ENCODE measurements at regions not wholly inside any gene's neighbourhood (a gene's known extent, or its start where the extent isn't known, plus 50 kb on each side); places are given as distances from the start of the nearest gene placed in this dataset.

- TF ChIP-seq, protein P1, sequence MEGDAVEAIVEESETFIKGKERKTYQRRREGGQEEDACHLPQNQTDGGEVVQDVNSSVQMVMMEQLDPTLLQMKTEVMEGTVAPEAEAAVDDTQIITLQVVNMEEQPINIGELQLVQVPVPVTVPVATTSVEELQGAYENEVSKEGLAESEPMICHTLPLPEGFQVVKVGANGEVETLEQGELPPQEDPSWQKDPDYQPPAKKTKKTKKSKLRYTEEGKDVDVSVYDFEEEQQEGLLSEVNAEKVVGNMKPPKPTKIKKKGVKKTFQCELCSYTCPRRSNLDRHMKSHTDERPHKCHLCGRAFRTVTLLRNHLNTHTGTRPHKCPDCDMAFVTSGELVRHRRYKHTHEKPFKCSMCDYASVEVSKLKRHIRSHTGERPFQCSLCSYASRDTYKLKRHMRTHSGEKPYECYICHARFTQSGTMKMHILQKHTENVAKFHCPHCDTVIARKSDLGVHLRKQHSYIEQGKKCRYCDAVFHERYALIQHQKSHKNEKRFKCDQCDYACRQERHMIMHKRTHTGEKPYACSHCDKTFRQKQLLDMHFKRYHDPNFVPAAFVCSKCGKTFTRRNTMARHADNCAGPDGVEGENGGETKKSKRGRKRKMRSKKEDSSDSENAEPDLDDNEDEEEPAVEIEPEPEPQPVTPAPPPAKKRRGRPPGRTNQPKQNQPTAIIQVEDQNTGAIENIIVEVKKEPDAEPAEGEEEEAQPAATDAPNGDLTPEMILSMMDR (IDR thresholded peaks at IDR 0.05; ENCODE audit: low read depth, low read length, missing input control): no peak
- TF ChIP-seq TAF1 (conservative IDR thresholded peaks at IDR 0.05): no peak
- no peak for TF ChIP-seq GABPA (IDR thresholded peaks at IDR 0.05 in 1 of 2, conservative IDR thresholded peaks at IDR 0.05 in 1 of 2)
- TF ChIP-seq FOXA1 (IDR thresholded peaks at IDR 0.05): no peak
- TF ChIP-seq, protein P2, sequence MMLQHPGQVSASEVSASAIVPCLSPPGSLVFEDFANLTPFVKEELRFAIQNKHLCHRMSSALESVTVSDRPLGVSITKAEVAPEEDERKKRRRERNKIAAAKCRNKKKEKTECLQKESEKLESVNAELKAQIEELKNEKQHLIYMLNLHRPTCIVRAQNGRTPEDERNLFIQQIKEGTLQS (IDR thresholded peaks at IDR 0.05): no peak
- TF ChIP-seq, protein P3, sequence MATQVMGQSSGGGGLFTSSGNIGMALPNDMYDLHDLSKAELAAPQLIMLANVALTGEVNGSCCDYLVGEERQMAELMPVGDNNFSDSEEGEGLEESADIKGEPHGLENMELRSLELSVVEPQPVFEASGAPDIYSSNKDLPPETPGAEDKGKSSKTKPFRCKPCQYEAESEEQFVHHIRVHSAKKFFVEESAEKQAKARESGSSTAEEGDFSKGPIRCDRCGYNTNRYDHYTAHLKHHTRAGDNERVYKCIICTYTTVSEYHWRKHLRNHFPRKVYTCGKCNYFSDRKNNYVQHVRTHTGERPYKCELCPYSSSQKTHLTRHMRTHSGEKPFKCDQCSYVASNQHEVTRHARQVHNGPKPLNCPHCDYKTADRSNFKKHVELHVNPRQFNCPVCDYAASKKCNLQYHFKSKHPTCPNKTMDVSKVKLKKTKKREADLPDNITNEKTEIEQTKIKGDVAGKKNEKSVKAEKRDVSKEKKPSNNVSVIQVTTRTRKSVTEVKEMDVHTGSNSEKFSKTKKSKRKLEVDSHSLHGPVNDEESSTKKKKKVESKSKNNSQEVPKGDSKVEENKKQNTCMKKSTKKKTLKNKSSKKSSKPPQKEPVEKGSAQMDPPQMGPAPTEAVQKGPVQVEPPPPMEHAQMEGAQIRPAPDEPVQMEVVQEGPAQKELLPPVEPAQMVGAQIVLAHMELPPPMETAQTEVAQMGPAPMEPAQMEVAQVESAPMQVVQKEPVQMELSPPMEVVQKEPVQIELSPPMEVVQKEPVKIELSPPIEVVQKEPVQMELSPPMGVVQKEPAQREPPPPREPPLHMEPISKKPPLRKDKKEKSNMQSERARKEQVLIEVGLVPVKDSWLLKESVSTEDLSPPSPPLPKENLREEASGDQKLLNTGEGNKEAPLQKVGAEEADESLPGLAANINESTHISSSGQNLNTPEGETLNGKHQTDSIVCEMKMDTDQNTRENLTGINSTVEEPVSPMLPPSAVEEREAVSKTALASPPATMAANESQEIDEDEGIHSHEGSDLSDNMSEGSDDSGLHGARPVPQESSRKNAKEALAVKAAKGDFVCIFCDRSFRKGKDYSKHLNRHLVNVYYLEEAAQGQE (IDR thresholded peaks at IDR 0.05): no peak
- TF ChIP-seq, protein P4, sequence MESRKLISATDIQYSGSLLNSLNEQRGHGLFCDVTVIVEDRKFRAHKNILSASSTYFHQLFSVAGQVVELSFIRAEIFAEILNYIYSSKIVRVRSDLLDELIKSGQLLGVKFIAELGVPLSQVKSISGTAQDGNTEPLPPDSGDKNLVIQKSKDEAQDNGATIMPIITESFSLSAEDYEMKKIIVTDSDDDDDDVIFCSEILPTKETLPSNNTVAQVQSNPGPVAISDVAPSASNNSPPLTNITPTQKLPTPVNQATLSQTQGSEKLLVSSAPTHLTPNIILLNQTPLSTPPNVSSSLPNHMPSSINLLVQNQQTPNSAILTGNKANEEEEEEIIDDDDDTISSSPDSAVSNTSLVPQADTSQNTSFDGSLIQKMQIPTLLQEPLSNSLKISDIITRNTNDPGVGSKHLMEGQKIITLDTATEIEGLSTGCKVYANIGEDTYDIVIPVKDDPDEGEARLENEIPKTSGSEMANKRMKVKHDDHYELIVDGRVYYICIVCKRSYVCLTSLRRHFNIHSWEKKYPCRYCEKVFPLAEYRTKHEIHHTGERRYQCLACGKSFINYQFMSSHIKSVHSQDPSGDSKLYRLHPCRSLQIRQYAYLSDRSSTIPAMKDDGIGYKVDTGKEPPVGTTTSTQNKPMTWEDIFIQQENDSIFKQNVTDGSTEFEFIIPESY (IDR thresholded peaks at IDR 0.05): no peak
- TF ChIP-seq JUND (IDR thresholded peaks at IDR 0.05): no peak
- no peak for TF ChIP-seq NR2F2 (IDR thresholded peaks at IDR 0.05)
- no peak for TF ChIP-seq MAX (IDR thresholded peaks at IDR 0.05)
- no peak for TF ChIP-seq YY1 (IDR thresholded peaks at IDR 0.05)
These were observed 587.9 kb downstream of the LMO7 start for GRCh38 chr13:76223999-76224398.

Measured in liver (tissue), 3 donors.